Thyroid gland (tissue), 4 donors: ENCODE measurements at regions not wholly inside any gene's neighbourhood (a gene's known extent, or its start where the extent isn't known, plus 50 kb on each side); places are given as distances from the start of the nearest gene placed in this dataset.
"Not testable (repeated sequence)": the region's sequence is repeated elsewhere in the genome, so short reads cannot be mapped to it uniquely, and the experiment has no call there.

Experiments used
- POLR2A ChIP-seq, 2 donors: fragments of 450-650 bp; IDR thresholded peaks; one replicate each; pipeline ENCODE4 v1.6.1; 2017; ENCODE audit warnings: antibody characterized with exemption in 2 of 2, mild to moderate bottlenecking in 2 of 2, moderate library complexity in 1 of 2
- TF ChIP-seq, protein P1 (sequence below), 6 experiments: fragments of 200-600 bp in 3 of 6; fragments of 450-650 bp in 3 of 6; sonication (generic) in 3 of 6; IDR thresholded peaks; one replicate each; pipeline ENCODE4 v1.5.1; 2016 to 2019; ENCODE audit warnings: antibody characterized with exemption in 6 of 6, mild to moderate bottlenecking in 2 of 6, inconsistent platforms in 1 of 6, moderate library complexity in 1 of 6

DNA sequence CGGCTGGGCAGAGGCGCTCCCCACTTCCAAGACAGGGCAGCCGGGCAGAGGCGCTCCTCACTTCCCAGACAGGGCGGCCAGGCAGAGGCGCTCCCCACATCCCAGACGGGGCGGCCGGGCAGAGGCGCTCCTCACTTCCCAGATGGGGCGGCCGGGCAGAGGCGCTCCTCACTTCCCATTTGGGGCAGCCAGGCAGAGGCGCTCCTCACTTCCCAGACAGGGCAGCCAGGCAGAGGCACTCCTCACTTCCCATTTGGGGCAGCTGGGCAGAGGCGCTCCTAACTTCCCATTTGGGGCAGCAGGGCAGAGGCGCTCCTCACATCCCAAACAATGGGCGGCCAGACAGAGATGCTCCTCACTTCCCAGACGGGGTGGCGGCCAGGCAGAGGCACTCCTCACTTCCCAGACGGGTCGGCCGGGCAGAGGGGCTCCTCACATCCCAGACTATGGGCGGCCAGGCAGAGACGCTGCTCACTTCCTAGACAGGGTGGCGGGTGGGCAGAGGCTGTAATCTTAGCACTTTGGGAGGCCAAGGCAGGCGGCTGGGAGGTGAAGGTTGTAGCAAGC, 344.4 kb downstream of the TUBA3C start:
- TF ChIP-seq, protein P1, sequence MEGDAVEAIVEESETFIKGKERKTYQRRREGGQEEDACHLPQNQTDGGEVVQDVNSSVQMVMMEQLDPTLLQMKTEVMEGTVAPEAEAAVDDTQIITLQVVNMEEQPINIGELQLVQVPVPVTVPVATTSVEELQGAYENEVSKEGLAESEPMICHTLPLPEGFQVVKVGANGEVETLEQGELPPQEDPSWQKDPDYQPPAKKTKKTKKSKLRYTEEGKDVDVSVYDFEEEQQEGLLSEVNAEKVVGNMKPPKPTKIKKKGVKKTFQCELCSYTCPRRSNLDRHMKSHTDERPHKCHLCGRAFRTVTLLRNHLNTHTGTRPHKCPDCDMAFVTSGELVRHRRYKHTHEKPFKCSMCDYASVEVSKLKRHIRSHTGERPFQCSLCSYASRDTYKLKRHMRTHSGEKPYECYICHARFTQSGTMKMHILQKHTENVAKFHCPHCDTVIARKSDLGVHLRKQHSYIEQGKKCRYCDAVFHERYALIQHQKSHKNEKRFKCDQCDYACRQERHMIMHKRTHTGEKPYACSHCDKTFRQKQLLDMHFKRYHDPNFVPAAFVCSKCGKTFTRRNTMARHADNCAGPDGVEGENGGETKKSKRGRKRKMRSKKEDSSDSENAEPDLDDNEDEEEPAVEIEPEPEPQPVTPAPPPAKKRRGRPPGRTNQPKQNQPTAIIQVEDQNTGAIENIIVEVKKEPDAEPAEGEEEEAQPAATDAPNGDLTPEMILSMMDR (IDR thresholded peaks at IDR 0.05) = not testable (repeated sequence)
- not testable (repeated sequence) for TF ChIP-seq POLR2A (IDR thresholded peaks at IDR 0.05)
